Activated T-cell treated with anti-CD3 and anti-CD28 coated beads, Interleukin-2, amount 50 U/mL, for 1 hour (primary cell): ENCODE measurements at regions not wholly inside any gene's neighbourhood (a gene's known extent, or its start where the extent isn't known, plus 50 kb on each side); places are given as distances from the start of the nearest gene placed in this dataset.

Experiments
- DNase-seq: peaks from one replicate; pipeline ENCODE4 v3.0.0-alpha.2; 2020

GRCh38 chr9:8186560-8186959 lies 387.0 kb upstream of the DMAC1 start:
- no peak for DNase-seq

- DNase-seq: no peak
These were observed 384.0 kb upstream of the DMAC1 start for GRCh38 chr9:8183618-8184017.

GRCh38 chr9:8179381-8180053 lies 379.9 kb upstream of the DMAC1 start:
- DNase-seq: no peak

GRCh38 chr9:8172000-8172399 lies 372.4 kb upstream of the DMAC1 start:
- no peak for DNase-seq

GRCh38 chr9:8168916-8169438 lies 369.4 kb upstream of the DMAC1 start:
- no peak for DNase-seq

- DNase-seq: no peak
These were observed 361.2 kb upstream of the DMAC1 start for GRCh38 chr9:8160787-8161186.

- no peak for DNase-seq
These were observed 359.0 kb upstream of the DMAC1 start for GRCh38 chr9:8158574-8158973.

GRCh38 chr9:8157683-8158324 lies 358.2 kb upstream of the DMAC1 start:
- no peak for DNase-seq

- DNase-seq: no peak
These were observed 356.8 kb upstream of the DMAC1 start for GRCh38 chr9:8156346-8156745.

GRCh38 chr9:8155706-8156105 lies 356.1 kb upstream of the DMAC1 start:
- DNase-seq: no peak

GRCh38 chr9:8143677-8144076 lies 344.1 kb upstream of the DMAC1 start:
- no peak for DNase-seq

- DNase-seq: no peak
These were observed 341.0 kb upstream of the DMAC1 start for GRCh38 chr9:8140557-8140956.

- no peak for DNase-seq
These were observed 340.2 kb upstream of the DMAC1 start for GRCh38 chr9:8139756-8140155.

GRCh38 chr9:8136477-8136876 lies 336.9 kb upstream of the DMAC1 start:
- no peak for DNase-seq

GRCh38 chr9:8134635-8135034 lies 335.1 kb upstream of the DMAC1 start:
- no peak for DNase-seq

GRCh38 chr9:8133606-8134005 lies 334.0 kb upstream of the DMAC1 start:
- DNase-seq: no peak

GRCh38 chr9:8115570-8115969 lies 316.0 kb upstream of the DMAC1 start:
- DNase-seq: no peak

GRCh38 chr9:8114826-8115225 lies 315.2 kb upstream of the DMAC1 start:
- DNase-seq: no peak

GRCh38 chr9:8106362-8106761 lies 306.8 kb upstream of the DMAC1 start:
- no peak for DNase-seq

- DNase-seq: no peak
These were observed 302.0 kb upstream of the DMAC1 start for GRCh38 chr9:8101607-8102006.

GRCh38 chr9:8096091-8096490 lies 296.5 kb upstream of the DMAC1 start:
- no peak for DNase-seq

- DNase-seq: no peak
These were observed 296.1 kb upstream of the DMAC1 start for GRCh38 chr9:8095672-8096086.

- DNase-seq: no peak
These were observed 288.9 kb upstream of the DMAC1 start for GRCh38 chr9:8088477-8088876.

GRCh38 chr9:8085986-8086385 lies 286.4 kb upstream of the DMAC1 start:
- no peak for DNase-seq

GRCh38 chr9:8078641-8079140 lies 279.1 kb upstream of the DMAC1 start:
- DNase-seq: no peak
